GM23338 (cell line): ENCODE measurements at regions not wholly inside any gene's neighbourhood (a gene's known extent, or its start where the extent isn't known, plus 50 kb on each side); places are given as distances from the start of the nearest gene placed in this dataset.

Experiments
- ATAC-seq: fragments of 200-7000 bp; cut with Tn5 transposase; 3 replicates; pipeline ENCODE4 v1.9.1; 2020
- DNase-seq: peaks from one replicate; pipeline ENCODE4 v3.0.0-alpha.2; 2015; ENCODE audit warnings: low spot score
- H2AFZ ChIP-seq: fragments of 200-600 bp; sonication (generic); 2 replicates; pipeline ENCODE4 v1.8.0; 2016; ENCODE audit warnings: antibody characterized with exemption, mild to moderate bottlenecking, moderate library complexity
- H3F3A ChIP-seq: fragments of 200-600 bp; sonication (generic); replicated peaks from 2 replicates; pipeline ENCODE4 v1.8.0; 2017; ENCODE audit warnings: antibody characterized with exemption, mixed run types, low read depth
- H3K27ac ChIP-seq: fragments of 200-600 bp; sonication (generic); 2 replicates; pipeline ENCODE4 v1.6.1; 2016; ENCODE audit warnings: low read depth
- H3K27me3 ChIP-seq: fragments of 200-600 bp; sonication (generic); 2 replicates; pipeline ENCODE4 v1.8.0; 2016; ENCODE audit warnings: mild to moderate bottlenecking, mixed run types, moderate library complexity; ENCODE audit not compliant: insufficient read depth
- H3K36me3 ChIP-seq: fragments of 200-600 bp; sonication (generic); 2 replicates; pipeline ENCODE4 v1.8.0; 2016; ENCODE audit warnings: mild to moderate bottlenecking; ENCODE audit not compliant: insufficient read depth
- H3K4me1 ChIP-seq: fragments of 200-600 bp; sonication (generic); 2 replicates; pipeline ENCODE4 v1.8.0; 2016; ENCODE audit warnings: mild to moderate bottlenecking, moderate library complexity; ENCODE audit not compliant: insufficient read depth
- H3K4me2 ChIP-seq: fragments of 200-600 bp; sonication (generic); 2 replicates; pipeline ENCODE4 v1.7.1; 2017; ENCODE audit warnings: mixed run types
- H3K4me3 ChIP-seq: fragments of 200-600 bp; sonication (generic); 2 replicates; pipeline ENCODE4 v1.6.1; 2016; ENCODE audit warnings: mixed run types
- H3K79me2 ChIP-seq: fragments of 200-600 bp; sonication (generic); replicated peaks from 2 replicates; pipeline ENCODE4 v1.8.0; 2017; ENCODE audit warnings: mild to moderate bottlenecking; ENCODE audit not compliant: insufficient read depth
- H3K9me2 ChIP-seq: fragments of 200-600 bp; sonication (generic); 2 replicates; pipeline ENCODE4 v1.8.0; 2017; ENCODE audit not compliant: insufficient read depth
- H4K20me1 ChIP-seq: fragments of 200-600 bp; sonication (generic); replicated peaks from 2 replicates; pipeline ENCODE4 v1.8.0; 2017; ENCODE audit warnings: mild to moderate bottlenecking; ENCODE audit not compliant: insufficient read depth
- H3K27ac Mint-ChIP-seq: 2 replicates; pipeline ENCODE4 v1.8.0; 2020; ENCODE audit warnings: inconsistent platforms, mild to moderate bottlenecking, moderate library complexity, mixed read lengths
- H3K27me3 Mint-ChIP-seq: 3 replicates; pipeline ENCODE4 v1.8.0; 2022; ENCODE audit warnings: low read depth, mild to moderate bottlenecking, moderate library complexity, mixed read lengths, inconsistent platforms; ENCODE audit not compliant: insufficient read depth, poor library complexity
- H3K36me3 Mint-ChIP-seq: 3 replicates; pipeline ENCODE4 v1.8.0; 2021; ENCODE audit warnings: low read depth, mild to moderate bottlenecking, inconsistent platforms, moderate library complexity, mixed read lengths
- H3K4me1 Mint-ChIP-seq: 3 replicates; pipeline ENCODE4 v1.8.0; 2020; ENCODE audit warnings: mild to moderate bottlenecking, inconsistent platforms, mixed read lengths
- H3K4me3 Mint-ChIP-seq: 3 replicates; pipeline ENCODE4 v1.8.0; 2021; ENCODE audit warnings: moderate library complexity, mild to moderate bottlenecking, inconsistent platforms, mixed read lengths
- H3K9me3 Mint-ChIP-seq: 3 replicates; pipeline ENCODE4 v1.8.0; 2020; ENCODE audit warnings: moderate library complexity, mild to moderate bottlenecking, inconsistent platforms, mixed read lengths
- CREB1 ChIP-seq: fragments of 250-450 bp; sonication (Bioruptor Pico); IDR thresholded peaks from 2 replicates; pipeline ENCODE4 v1.5.0; 2020; ENCODE audit warnings: low read depth, mild to moderate bottlenecking, moderate library complexity
- ETS1 ChIP-seq: IDR thresholded peaks from 2 replicates; pipeline ENCODE4 v1.6.1; 2016; ENCODE audit warnings: antibody characterized with exemption
- EZH2 ChIP-seq: fragments of 200-600 bp; sonication (generic); IDR thresholded peaks from one replicate; pipeline ENCODE4 v1.8.0; 2017; ENCODE audit warnings: antibody characterized with exemption, mild to moderate bottlenecking, low read depth; ENCODE audit not compliant: unreplicated experiment
- EZH2phosphoT487 ChIP-seq: fragments of 200-600 bp; sonication (generic); IDR thresholded peaks from one replicate; pipeline ENCODE4 v1.8.1; 2018; ENCODE audit warnings: antibody characterized with exemption; ENCODE audit not compliant: unreplicated experiment
- JUNB ChIP-seq: IDR thresholded peaks from one replicate; pipeline ENCODE4 v1.6.1; 2016; ENCODE audit warnings: antibody characterized with exemption; ENCODE audit not compliant: unreplicated experiment
- NANOG ChIP-seq: IDR thresholded peaks from 2 replicates; pipeline ENCODE4 v1.6.1; 2016; ENCODE audit warnings: antibody characterized with exemption, borderline replicate concordance
- POLR2AphosphoS5 ChIP-seq: IDR thresholded peaks from 2 replicates; pipeline ENCODE4 v1.6.1; 2016; ENCODE audit warnings: antibody characterized with exemption, low read depth
- REST ChIP-seq: IDR thresholded peaks from one replicate; pipeline ENCODE4 v1.6.1; 2018; ENCODE audit warnings: antibody characterized with exemption; ENCODE audit not compliant: unreplicated experiment
- STAT1 ChIP-seq: IDR thresholded peaks from one replicate; pipeline ENCODE4 v1.6.1; 2016; ENCODE audit warnings: antibody characterized with exemption; ENCODE audit not compliant: unreplicated experiment
- ZNF114 ChIP-seq: fragments of 250-450 bp; sonication (Bioruptor Pico); IDR thresholded peaks from 2 replicates; pipeline ENCODE4 v1.5.0; 2020; ENCODE audit warnings: mild to moderate bottlenecking, moderate library complexity
- ZNF331 ChIP-seq: fragments of 250-450 bp; sonication (Bioruptor Pico); IDR thresholded peaks from 2 replicates; pipeline ENCODE4 v1.5.0; 2020; ENCODE audit warnings: low read depth, mild to moderate bottlenecking, moderate library complexity
- TF ChIP-seq, protein P1 (sequence below), 2 experiments: fragments of 200-600 bp in 1 of 2; sonication (generic) in 1 of 2; conservative IDR thresholded peaks; 2 replicates each; pipeline versions ENCODE4 v1.5.1 to v1.6.1; 2016 to 2017; ENCODE audit warnings: antibody characterized with exemption in 2 of 2, low read depth in 2 of 2, mild to moderate bottlenecking in 2 of 2, moderate library complexity in 1 of 2
- TF ChIP-seq, protein P2 (sequence below): fragments of 250-450 bp; sonication (Bioruptor Pico); IDR thresholded peaks from 2 replicates; pipeline ENCODE4 v1.5.0; 2020; ENCODE audit warnings: mild to moderate bottlenecking, moderate library complexity

DNA sequence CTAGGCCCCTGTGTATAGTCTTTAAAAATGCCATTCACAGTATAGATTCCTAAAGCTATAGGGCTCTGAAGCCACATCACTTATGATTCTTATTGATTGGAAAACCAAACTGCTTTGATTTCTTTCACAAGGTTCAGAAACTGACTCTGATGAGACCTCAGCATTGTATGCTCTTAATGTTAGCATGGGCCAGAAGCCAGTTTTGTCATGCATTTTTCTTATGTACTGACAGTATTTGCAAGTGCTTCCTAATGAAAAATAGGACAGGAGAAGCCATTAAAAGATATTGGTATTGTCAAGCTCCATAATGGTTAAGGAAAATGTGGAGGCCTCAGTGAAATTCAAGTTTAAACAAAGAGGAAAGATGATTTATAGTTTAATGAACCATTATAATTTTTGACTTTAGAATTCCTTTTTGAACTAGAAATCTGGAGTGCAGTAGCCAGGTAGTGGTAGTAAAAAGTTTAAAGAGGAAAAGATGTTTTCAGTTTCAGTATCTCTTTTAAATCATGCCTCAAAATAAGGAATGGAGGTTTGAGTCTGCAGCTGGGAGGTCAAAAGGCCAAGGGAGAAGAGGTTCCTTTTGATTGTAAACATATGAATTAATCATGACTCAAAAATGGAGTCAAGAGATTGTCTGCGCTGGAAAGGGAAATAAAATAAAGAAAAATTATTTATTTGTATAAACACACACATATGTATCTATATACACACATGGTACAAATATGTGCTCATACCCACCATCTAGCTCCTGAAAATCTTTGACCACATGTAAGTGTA is 388.1 kb upstream of the PRICKLE1 start:
- Mint-ChIP-seq H3K36me3 (peaks cover 9% of the 10 kb centered on the region; the same call in 2 of the 3 replicates), H3K4me1 (peaks cover 17% of the 10 kb centered on the region), H3K27me3 (no peaks in the 10 kb centered on the region), H3K9me3 (peaks cover 17% of the 10 kb centered on the region), H3K27ac (no peak overlapping the region), H3K4me3 (no peak overlapping the region)
- no peaks in the 10 kb centered on the region for H3K9me2 ChIP-seq
- no peak overlapping the region for H3K27ac ChIP-seq
- ATAC-seq (no peak), DNase-seq (no peak)
- peaks cover 8% of the 10 kb centered on the region for H3K4me1 ChIP-seq
- no peak overlapping the region for H3K4me2 ChIP-seq
- H3K4me3 ChIP-seq = no peak overlapping the region
- no peaks in the 10 kb centered on the region for H3K79me2 ChIP-seq
- H3K36me3 ChIP-seq = no peaks in the 10 kb centered on the region
- H3K27me3 ChIP-seq = no peaks in the 10 kb centered on the region
- no peak overlapping the region for H2AFZ ChIP-seq
- H4K20me1 ChIP-seq = no peaks in the 10 kb centered on the region
- TF ChIP-seq NANOG (no peak), ETS1 (no peak), STAT1 (no peak), ZNF331 (CRISPR knock-in tag) (no peak), POLR2AphosphoS5 (no peak), EZH2 (no peak), ZNF114 (no peak), CREB1 (CRISPR knock-in tag) (no peak), EZH2phosphoT487 (no peak), REST (no peak), JUNB (no peak)
- TF ChIP-seq, protein P1, sequence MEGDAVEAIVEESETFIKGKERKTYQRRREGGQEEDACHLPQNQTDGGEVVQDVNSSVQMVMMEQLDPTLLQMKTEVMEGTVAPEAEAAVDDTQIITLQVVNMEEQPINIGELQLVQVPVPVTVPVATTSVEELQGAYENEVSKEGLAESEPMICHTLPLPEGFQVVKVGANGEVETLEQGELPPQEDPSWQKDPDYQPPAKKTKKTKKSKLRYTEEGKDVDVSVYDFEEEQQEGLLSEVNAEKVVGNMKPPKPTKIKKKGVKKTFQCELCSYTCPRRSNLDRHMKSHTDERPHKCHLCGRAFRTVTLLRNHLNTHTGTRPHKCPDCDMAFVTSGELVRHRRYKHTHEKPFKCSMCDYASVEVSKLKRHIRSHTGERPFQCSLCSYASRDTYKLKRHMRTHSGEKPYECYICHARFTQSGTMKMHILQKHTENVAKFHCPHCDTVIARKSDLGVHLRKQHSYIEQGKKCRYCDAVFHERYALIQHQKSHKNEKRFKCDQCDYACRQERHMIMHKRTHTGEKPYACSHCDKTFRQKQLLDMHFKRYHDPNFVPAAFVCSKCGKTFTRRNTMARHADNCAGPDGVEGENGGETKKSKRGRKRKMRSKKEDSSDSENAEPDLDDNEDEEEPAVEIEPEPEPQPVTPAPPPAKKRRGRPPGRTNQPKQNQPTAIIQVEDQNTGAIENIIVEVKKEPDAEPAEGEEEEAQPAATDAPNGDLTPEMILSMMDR (conservative IDR thresholded peaks at IDR 0.05; ENCODE audit: low read depth in 2 of 2) = no peak
- TF ChIP-seq, protein P2, sequence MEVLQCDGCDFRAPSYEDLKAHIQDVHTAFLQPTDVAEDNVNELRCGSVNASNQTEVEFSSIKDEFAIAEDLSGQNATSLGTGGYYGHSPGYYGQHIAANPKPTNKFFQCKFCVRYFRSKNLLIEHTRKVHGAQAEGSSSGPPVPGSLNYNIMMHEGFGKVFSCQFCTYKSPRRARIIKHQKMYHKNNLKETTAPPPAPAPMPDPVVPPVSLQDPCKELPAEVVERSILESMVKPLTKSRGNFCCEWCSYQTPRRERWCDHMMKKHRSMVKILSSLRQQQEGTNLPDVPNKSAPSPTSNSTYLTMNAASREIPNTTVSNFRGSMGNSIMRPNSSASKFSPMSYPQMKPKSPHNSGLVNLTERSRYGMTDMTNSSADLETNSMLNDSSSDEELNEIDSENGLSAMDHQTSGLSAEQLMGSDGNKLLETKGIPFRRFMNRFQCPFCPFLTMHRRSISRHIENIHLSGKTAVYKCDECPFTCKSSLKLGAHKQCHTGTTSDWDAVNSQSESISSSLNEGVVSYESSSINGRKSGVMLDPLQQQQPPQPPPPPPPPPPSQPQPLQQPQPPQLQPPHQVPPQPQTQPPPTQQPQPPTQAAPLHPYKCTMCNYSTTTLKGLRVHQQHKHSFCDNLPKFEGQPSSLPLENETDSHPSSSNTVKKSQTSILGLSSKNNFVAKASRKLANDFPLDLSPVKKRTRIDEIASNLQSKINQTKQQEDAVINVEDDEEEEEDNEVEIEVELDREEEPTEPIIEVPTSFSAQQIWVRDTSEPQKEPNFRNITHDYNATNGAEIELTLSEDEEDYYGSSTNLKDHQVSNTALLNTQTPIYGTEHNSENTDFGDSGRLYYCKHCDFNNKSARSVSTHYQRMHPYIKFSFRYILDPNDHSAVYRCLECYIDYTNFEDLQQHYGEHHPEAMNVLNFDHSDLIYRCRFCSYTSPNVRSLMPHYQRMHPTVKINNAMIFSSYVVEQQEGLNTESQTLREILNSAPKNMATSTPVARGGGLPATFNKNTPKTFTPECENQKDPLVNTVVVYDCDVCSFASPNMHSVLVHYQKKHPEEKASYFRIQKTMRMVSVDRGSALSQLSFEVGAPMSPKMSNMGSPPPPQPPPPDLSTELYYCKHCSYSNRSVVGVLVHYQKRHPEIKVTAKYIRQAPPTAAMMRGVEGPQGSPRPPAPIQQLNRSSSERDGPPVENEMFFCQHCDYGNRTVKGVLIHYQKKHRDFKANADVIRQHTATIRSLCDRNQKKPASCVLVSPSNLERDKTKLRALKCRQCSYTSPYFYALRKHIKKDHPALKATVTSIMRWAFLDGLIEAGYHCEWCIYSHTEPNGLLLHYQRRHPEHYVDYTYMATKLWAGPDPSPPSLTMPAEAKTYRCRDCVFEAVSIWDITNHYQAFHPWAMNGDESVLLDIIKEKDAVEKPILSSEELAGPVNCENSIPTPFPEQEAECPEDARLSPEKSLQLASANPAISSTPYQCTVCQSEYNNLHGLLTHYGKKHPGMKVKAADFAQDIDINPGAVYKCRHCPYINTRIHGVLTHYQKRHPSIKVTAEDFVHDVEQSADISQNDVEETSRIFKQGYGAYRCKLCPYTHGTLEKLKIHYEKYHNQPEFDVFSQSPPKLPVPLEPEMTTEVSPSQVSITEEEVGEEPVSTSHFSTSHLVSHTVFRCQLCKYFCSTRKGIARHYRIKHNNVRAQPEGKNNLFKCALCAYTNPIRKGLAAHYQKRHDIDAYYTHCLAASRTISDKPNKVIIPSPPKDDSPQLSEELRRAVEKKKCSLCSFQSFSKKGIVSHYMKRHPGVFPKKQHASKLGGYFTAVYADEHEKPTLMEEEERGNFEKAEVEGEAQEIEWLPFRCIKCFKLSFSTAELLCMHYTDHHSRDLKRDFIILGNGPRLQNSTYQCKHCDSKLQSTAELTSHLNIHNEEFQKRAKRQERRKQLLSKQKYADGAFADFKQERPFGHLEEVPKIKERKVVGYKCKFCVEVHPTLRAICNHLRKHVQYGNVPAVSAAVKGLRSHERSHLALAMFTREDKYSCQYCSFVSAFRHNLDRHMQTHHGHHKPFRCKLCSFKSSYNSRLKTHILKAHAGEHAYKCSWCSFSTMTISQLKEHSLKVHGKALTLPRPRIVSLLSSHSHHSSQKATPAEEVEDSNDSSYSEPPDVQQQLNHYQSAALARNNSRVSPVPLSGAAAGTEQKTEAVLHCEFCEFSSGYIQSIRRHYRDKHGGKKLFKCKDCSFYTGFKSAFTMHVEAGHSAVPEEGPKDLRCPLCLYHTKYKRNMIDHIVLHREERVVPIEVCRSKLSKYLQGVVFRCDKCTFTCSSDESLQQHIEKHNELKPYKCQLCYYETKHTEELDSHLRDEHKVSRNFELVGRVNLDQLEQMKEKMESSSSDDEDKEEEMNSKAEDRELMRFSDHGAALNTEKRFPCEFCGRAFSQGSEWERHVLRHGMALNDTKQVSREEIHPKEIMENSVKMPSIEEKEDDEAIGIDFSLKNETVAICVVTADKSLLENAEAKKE (CRISPR knock-in tag) = no peak
- H3F3A ChIP-seq = no peaks in the 10 kb centered on the region
